ENCODE measurements at regions not wholly inside any gene's neighbourhood (a gene's known extent, or its start where the extent isn't known, plus 50 kb on each side); places are given as distances from the start of the nearest gene placed in this dataset.

- TF ChIP-seq ATF2 (IDR thresholded peaks at IDR 0.05; ENCODE audit: low read length) (no peak), CHD1 (IDR thresholded peaks at IDR 0.05; ENCODE audit: low read depth, low read length) (no peak)
These were observed 274.5 kb upstream of the C9orf72 start for GRCh38 chr9:27847818-27848217.
